Inflammatory macrophage treated with lipopolysaccharide for 4 hours (primary cell): ENCODE measurements at regions not wholly inside any gene's neighbourhood (a gene's known extent, or its start where the extent isn't known, plus 50 kb on each side); places are given as distances from the start of the nearest gene placed in this dataset.
A peak's percentile ranks its signal among the peaks of the same experiment; 100 is the strongest.
"Not testable (repeated sequence)": the region's sequence is repeated elsewhere in the genome, so short reads cannot be mapped to it uniquely, and the experiment has no call there.

Experiments used
- DNase-seq: peaks from one replicate; pipeline ENCODE4 v3.0.0-alpha.2; 2020

DNA sequence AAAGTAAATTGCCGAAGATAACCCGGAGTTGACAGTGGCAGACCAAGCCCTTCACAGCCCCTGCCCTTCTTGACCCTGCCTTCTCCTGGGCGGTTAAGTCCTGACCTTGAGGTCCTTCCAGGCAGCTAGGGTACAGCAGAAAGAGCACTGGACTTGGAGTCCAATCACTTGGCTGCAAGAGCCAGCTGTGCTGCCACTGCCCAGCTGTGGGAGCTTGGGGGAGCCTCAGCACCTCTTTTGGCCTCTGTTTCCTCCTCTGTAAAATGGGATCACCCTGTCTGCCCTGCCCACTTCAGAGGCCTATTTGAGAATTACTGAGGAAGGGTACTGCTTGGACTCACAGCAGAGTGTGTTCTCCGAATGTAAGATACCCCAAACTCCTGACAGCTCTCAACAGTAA is 66.2 kb upstream of the SMAD6 start:
- DNase-seq, result no peak

- DNase-seq, result not testable (repeated sequence)
Observed at GRCh38 chr15:66637044-66637443, 65.0 kb upstream of the SMAD6 start.

DNA sequence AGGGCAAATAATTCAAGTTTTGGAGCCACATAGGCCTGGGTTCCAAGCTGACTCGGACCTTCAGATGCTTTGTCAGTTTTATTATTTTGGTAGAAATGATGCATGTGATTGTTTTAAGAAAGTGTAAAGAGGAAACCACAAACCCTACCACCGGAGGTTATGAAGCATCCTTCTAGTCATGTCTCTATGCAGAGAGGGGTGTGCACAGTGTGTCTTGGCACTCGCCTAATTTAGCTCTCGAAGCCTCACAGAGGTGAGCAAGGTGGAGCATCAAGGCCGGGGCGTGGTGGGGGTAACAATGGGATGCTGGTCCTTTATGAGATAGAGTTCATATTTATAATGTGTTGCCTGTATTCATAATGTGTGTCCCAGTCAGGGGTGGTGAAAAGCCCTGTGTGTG is 63.7 kb upstream of the SMAD6 start:
- DNase-seq, result no peak

GRCh38 chr15:66641485-66642315 is 60.3 kb upstream of the SMAD6 start:
- DNase-seq, result no peak

GRCh38 chr15:66642514-66642913 is 59.5 kb upstream of the SMAD6 start:
- DNase-seq, result no peak

DNA sequence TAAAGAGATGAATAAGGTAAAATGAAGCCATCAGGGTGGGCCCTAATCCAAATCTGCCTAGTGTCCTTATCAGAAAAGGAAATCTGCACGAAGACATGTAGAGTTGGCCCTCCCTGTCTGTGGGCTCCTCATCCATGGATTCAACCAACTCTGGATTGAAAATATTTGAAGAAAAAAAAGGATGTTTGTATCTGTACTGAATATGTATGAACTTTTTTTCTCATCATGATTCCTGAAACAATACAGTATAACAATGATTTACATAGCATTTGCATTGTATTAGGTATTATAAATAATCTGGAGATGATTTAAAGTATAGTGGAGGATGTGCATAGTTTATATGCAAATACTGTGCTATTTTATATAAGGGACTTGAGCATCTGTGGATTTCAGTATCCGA is 59.0 kb upstream of the SMAD6 start:
- no peak for DNase-seq

- no peak for DNase-seq
Observed at GRCh38 chr15:66644000-66644787, 57.8 kb upstream of the SMAD6 start.

DNA sequence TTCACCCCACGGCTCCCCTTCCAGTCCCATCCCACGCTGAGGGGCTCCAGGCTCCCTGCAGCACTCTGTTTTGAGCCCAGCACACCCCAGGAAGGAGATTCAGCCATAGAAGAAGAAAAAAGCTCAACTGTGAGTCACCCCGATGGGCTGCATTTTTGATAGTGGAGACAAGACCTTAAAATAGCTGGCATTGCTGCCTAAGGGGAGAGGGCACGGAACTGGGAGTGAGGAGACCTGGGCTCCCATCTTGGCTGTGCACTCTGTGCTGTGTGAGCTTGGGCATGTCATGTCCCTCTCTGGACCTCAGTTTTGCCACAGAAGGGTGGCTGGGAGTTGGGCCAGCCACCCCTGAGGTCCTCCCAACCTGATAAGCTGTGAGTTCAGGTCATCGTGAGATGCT is 57.2 kb upstream of the SMAD6 start:
- DNase-seq, result no peak

GRCh38 chr15:66646308-66646707 is 55.7 kb upstream of the SMAD6 start:
- DNase-seq, result no peak

GRCh38 chr15:66646799-66647198 is 55.2 kb upstream of the SMAD6 start:
- no peak for DNase-seq

GRCh38 chr15:66647358-66647757 is 54.7 kb upstream of the SMAD6 start:
- DNase-seq, result no peak

DNA sequence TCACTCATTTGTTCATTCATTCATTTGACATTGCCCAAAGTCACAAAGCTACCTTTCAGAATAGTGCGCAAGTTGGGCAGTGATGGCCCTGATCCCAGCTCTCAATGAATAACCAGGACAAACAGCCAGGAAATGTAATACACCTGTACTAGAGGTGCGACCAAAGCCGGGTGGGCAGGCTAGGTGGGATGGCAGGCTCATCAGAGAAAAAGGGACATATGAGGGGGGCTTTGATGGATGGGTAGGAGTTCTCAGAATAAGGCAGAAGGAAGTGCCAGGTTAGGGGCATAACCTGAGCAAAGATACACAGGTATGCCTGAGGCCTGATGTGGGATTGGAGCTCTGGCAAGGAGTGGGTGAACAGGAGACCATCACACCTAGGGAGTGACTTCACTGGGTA is 53.4 kb upstream of the SMAD6 start:
- no peak for DNase-seq

- no peak for DNase-seq
Observed at GRCh38 chr15:66649235-66649984, 52.6 kb upstream of the SMAD6 start.

- DNase-seq, result peak; percentile 91
Observed at GRCh38 chr15:66650433-66650832, 51.6 kb upstream of the SMAD6 start.

GRCh38 chr15:66651198-66651597 is 50.8 kb upstream of the SMAD6 start:
- DNase-seq, result peak; percentile 79

DNA sequence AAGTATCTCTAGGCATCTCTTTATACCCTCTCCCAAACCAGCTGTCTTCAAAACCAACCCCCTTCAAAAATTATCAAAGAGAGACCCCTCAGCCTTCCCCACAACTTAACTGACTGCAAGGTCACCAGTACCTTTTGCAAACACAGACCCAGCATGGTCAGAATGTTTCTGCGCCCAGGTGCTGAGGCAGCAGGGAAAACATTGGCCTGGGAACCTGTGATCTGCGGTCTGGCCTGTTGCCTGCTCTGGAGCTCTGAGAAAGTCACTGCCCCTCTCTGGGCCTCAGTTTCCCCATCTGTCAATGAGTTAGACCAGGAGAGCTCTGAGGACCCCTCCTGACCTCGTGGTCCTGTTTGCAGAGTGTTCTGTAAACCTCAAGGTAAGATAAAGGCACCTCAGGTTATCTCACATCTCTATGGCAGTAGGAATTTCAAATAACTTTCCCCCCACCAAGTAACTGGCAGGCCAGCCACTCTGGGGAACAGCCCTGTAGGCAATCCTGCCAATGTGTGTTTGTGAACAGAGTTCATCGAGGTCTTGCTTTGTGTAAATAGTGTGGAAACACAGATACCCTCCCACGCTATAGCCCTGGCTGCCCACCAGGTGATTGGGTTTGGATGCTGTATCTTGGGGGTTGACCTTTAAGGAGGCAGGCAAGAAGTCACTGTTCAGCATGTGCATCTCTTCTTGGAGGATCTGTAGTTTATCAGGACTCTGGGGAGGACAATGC is 50.0 kb upstream of the SMAD6 start:
- DNase-seq, result no peak
